ENCODE measurements at regions not wholly inside any gene's neighbourhood (a gene's known extent, or its start where the extent isn't known, plus 50 kb on each side); places are given as distances from the start of the nearest gene placed in this dataset.
"Not testable (repeated sequence)": the region's sequence is repeated elsewhere in the genome, so short reads cannot be mapped to it uniquely, and the experiment has no call there.

- no peak for DNase-seq
Observed at GRCh38 chr7:80346704-80347103, 165.2 kb downstream of the GNAT3 start.

DNA sequence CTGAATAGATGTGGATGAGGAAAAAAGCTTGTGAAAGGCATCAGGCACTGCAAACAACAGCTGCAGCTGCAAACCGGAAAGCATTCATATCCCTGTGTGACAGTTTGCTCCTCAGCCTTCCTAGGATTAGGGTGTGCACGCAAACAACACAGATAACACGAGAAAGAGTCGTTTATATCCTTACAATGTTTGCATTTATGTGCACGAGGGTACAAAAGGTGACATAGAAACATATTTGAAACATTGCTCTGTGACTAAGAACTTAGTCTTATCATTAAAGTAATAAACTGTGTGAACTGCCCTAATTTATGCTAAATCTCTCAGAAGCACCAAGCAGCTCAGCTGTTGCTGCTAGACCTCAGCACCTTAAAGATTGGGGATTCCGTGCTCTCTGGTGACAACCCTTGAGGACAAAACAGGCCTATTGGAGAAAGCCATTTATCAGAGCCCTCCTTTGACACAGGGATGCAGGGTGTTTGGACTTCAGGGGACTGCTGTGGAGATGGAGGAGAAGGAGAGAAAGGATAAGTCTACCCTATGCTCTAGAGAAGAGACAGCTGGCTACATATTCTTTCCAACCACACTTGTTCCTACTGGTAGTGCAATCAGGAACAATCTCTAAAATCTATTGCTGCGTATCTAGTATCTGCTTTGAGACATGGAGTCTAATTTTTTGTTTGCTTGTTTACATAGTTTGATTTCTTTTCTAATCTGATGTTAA lies 176.2 kb downstream of the GNAT3 start:
- DNase-seq, result no peak

DNA sequence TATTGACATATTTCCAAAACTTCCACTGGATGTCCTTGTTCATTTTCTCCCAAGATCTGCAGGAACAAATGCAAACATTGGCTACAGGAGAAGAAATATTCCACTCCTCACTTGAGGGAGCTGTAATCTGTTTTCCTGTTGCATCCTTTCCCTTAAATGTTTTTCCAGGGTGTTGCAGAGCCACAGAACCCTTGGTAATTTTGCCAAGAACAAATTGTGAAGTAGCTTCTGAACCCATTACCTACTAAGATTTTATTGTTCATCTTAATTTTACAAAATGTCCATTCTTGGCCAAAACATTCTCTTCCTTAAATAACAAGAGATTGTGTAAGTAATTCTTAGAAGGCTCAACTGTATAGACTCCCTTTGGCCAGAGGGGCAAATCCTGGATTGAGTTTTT lies 177.0 kb downstream of the GNAT3 start:
- no peak for DNase-seq

DNA sequence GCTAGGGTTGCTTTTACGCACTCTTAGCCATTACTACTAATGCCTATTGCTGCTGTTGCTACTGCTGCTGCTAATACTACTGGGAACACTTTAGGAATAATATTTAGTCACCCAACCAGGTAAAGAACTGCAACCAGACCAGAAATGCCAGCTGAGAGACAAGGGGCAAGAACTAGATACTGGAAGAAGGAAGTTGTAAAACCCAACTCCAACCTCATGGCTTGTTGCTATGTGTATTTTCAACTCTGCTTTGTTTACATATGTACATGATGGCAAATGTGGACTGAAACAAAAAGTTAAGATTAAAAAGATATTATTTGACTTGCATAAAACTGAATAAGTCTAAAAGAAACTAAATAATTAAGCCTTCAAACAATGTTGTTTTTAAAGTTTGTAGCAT lies 177.7 kb downstream of the GNAT3 start:
- DNase-seq, result no peak

DNA sequence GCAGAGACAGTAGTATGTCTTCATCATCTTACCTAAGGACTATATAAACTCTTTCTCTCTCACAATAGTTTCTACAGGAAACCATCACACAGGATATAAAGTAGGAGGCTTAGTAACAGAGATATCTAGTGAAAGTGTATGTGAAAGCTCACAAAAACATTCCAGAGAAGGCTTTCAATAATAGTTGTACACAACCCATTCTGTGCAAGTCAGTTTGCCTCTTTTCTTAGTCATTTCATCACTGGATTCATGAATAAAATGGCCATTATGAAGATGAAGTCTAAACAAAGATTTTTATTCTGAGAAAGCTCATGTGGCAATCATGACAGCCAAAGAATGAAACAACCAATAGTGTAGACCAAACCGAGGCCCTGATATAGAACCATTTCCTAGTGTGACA lies 178.8 kb downstream of the GNAT3 start:
- no peak for DNase-seq

DNA sequence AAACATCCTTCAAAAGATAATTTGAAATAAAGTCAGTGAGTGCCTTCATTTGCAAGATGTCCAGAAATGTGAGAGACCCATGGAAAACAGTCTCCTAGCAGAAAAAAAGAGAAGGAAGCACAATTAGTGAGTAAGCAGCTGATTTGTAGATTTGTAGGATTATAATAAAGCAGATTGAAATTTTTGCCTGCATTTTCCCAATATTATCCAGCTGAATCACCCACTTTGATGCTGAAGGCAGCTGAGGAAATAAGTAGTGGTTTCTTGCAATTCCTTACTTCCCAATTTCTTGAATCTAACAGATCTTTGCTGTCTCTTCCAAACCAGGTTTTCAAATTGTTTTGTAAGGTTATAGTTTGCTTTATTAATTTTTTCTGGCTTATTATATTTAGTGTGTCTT lies 181.4 kb downstream of the GNAT3 start:
- no peak for DNase-seq

DNA sequence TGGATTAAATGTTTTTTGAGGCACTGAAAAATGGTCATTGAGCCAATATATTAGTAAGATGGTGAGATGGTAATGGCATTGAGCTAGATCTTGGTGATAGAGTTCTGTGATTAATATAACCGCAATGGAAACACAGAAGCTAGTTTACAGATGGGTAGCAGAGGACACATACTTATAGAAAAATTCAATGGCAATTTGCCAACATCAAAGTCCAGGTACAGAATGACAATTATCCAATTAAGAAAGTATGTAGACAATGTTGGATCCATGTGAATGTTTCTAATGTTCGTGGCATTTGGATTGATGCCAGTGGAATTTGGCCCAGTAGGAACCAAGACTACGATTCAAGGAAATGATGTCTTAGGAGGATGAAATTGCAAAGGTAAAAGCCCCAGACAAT lies 187.8 kb downstream of the GNAT3 start:
- DNase-seq, result peak; percentile 50

DNA sequence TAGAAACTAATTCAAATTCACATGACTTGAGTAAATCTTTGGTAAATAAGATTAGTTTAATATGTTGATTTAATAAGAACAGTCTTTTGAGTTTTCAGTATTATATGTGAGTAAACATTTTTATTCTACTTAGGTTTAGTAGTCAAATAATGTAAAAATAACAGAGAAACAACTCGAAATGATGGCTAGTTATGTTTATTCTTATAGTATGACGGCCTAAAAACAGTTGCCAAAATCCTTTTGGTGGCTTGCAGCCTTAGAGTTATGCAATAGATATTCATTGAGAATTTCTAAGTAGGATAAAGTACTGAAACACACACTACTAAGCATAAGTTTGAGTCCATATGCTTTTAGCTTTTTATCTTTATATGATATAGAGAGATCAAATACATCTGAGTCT lies 184.8 kb downstream of the GNAI1 start:
- no peak for DNase-seq

- DNase-seq, result no peak
Observed at GRCh38 chr7:80318081-80318480, 183.4 kb downstream of the GNAI1 start.

GRCh38 chr7:80316811-80317210 lies 182.2 kb downstream of the GNAI1 start:
- DNase-seq, result no peak

DNA sequence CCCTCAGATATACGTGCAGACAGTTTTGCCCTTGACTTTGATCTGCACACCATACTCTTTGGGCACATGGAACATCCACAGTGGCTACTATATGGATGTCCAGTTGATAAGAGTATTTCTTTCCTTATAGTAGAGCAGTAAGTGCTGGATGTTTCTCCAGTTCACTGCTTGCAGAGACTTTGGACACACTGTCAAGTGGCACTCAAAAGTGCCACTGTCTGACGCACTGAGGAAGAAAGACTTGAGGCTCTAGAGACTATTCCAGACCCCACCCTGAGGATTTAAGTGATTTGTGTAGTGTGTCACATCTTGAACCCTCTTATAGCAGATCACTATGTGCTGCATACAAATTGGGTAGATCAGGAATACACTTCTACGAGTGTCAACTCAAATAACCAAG lies 179.1 kb downstream of the GNAI1 start:
- DNase-seq, result no peak

DNA sequence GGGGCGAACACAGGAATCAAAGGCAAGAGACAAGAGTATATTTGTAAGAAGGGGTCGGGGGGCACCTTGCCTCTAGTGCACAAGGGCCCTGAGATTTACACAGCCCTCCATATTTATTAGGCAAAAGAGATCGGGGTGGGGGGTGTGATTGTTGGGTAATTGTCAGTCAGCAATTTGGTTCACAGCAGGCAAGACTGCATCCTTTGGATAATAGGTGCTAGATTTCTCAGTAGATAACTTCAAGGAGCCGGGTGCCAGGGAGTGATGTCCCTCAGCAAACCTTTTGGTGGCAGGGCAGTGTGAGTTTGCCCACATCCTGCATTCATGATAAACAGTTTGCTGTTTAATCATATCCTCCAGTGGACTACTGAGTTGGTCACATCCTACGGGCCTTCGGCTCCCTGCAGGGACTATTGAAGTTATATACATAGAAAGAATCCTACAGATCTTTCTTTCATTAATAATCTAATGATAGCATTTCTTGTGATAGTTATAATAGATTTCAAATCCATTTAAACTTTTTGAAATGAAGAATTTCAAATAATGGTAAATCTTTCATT lies 178.5 kb downstream of the GNAI1 start:
- DNase-seq, result no peak

- peak; percentile 38 for DNase-seq
Observed at GRCh38 chr7:80312139-80312661, 177.6 kb downstream of the GNAI1 start.

DNA sequence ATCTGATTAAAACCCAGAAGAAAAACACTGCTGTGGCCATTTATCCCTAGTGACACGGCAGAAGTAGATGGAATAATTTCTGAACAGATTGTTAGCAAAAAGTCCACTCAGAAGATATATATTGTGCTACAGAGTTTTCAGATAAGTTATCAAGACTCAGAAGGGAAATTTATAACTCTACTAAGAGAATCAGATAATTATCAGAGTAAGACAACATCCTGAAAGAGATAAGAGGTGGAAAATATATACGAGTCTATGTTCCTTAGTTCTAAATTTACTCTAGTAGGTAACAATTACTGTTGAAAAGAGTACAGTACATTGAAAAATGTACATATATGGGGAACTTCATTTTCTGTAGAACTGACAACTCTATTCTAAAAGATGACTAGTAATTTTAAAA lies 176.7 kb downstream of the GNAI1 start:
- no peak for DNase-seq

GRCh38 chr7:80309971-80310549 lies 175.4 kb downstream of the GNAI1 start:
- DNase-seq, result no peak

DNA sequence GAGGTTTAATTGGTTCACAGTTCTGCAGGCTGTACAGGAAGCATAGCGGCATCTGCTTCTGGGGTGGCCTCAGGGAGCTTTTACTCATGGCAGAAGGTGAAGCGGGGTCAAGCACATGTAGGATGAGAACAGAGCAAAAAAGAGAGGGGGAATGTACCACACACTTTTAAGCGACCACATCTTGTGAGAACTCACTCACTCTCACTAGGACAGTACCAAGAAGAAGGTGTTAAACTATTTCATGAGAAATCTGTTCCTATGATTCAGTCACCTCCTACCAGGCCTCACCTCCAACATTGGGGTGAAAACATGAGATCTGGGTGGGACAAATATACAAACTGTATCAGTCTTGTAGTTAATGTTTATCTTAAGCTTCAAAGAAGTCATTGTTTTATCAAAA lies 174.7 kb downstream of the GNAI1 start:
- DNase-seq, result no peak

- DNase-seq, result peak; percentile 2
Observed at GRCh38 chr7:80307227-80307856, 172.7 kb downstream of the GNAI1 start.

GRCh38 chr7:80303315-80303714 lies 168.7 kb downstream of the GNAI1 start:
- DNase-seq, result no peak

DNA sequence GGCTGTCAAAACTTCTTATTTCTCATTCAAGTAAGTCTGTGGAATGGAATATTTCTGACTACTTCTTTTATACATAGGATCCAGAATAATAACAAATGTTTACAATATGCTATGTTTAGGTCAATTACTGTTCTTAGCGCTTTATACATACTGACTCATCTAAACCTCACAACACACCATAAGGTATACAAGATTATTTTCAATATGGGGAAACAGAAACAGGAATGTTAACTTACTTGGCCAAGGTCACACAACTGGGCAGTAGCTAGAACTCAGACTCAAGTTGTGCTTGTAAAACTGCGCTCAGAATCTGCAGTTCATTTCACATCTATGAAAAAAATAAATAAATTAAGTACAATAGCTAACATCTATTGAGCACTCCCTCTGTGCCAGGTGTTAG lies 168.0 kb downstream of the GNAI1 start:
- no peak for DNase-seq

- no peak for DNase-seq
Observed at GRCh38 chr7:80302078-80302477, 167.4 kb downstream of the GNAI1 start.

DNA sequence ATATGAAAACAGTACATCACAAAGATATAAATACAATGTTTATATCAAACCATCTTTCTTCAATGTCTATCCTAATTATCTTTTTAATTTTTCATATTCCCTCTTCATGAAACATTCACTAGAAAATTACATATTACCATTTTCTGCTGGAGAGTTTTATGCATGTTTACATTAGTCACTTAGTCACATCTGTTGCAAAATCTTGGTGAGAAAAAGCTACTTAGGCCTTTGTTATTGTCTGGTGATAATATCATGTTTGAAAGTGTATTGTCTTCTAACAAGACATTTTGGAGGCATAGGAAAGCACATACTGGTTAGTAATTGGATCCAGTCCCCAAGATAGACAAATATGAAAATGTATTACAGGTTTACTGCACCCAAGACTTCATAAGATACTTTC lies 163.6 kb downstream of the GNAI1 start:
- DNase-seq, result no peak

GRCh38 chr7:80294346-80294745 lies 159.7 kb downstream of the GNAI1 start:
- no peak for DNase-seq

DNA sequence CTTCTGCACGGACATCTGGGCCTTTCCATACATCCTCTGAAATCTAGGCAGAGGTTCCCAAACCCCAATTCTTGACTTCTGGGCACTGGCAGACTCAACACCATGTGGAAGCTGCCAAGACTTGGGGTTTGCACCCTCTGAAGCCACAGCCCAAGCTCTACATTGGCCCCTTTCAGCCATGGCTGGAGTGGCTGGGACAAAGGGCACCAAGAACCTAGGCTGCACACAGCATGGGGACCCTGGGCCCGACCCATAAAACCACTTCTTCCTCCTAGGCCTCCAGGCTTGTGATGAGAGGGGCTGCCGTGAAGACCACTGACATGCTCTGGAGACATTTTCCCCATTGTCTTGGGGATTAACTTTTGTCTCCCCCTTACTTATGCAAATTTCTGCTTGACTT lies 158.0 kb downstream of the GNAI1 start:
- not testable (repeated sequence) for DNase-seq
